ENCODE measurements at regions not wholly inside any gene's neighbourhood (a gene's known extent, or its start where the extent isn't known, plus 50 kb on each side); places are given as distances from the start of the nearest gene placed in this dataset.

DNA sequence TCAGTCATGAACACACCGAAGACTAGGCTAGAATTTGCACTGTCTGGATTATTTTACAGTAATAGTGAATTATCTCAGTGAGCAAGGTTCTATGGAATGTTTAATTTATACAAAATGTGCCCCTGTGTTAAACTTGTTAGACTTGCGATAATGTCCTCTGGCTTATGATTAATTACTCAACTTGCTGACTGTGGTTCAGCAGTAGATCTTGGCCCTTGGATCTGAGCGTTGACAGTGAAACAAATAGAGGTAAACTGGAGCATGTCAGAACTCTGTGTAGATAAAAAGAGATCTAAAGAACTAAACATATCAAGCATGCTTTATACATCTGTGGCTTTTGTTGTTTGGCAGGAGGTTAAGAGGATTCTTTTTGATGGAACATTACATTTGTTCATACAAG lies 407.6 kb downstream of the DSEL start:
- TF ChIP-seq, protein P1, sequence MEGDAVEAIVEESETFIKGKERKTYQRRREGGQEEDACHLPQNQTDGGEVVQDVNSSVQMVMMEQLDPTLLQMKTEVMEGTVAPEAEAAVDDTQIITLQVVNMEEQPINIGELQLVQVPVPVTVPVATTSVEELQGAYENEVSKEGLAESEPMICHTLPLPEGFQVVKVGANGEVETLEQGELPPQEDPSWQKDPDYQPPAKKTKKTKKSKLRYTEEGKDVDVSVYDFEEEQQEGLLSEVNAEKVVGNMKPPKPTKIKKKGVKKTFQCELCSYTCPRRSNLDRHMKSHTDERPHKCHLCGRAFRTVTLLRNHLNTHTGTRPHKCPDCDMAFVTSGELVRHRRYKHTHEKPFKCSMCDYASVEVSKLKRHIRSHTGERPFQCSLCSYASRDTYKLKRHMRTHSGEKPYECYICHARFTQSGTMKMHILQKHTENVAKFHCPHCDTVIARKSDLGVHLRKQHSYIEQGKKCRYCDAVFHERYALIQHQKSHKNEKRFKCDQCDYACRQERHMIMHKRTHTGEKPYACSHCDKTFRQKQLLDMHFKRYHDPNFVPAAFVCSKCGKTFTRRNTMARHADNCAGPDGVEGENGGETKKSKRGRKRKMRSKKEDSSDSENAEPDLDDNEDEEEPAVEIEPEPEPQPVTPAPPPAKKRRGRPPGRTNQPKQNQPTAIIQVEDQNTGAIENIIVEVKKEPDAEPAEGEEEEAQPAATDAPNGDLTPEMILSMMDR (conservative IDR thresholded peaks at IDR 0.05), result no peak
- Mint-ChIP-seq H3K36me3 (ENCODE audit: low read depth) (no peaks in the 10 kb centered on the region), H3K9me3 (no peaks in the 10 kb centered on the region), H3K4me3 (no peak overlapping the region), H3K27ac (no peak overlapping the region), H3K27me3 (ENCODE audit: insufficient read depth) (no peaks in the 10 kb centered on the region), H3K4me1 (peaks cover 2% of the 10 kb centered on the region)
- no peaks in the 10 kb centered on the region for H3K9me3 ChIP-seq (ENCODE audit: control insufficient read depth, low read length)
- H3K4me1 ChIP-seq (ENCODE audit: control insufficient read depth, insufficient read depth, low read length), result no peaks in the 10 kb centered on the region
- H3K36me3 ChIP-seq (ENCODE audit: control insufficient read depth, insufficient read depth, low read length), result no peaks in the 10 kb centered on the region
- H3K4me3 ChIP-seq (ENCODE audit: low read length), result no peak overlapping the region
- no peak overlapping the region for H3K27ac ChIP-seq (ENCODE audit: low read depth, low read length)
- 95 to 100% methylated on average over 3 of the region's 3 CpGs for WGBS, 2 experiments (ENCODE audit: insufficient coverage in 1 of 2, insufficient read length in 1 of 2)
- DNase-seq, result no peak
- no peak overlapping the region for H3K9ac ChIP-seq (ENCODE audit: extremely low read depth, low read length, poor library complexity, severe bottlenecking)
- no peaks in the 10 kb centered on the region for H3K27me3 ChIP-seq (ENCODE audit: control insufficient read depth, insufficient read depth, low read length, poor library complexity, severe bottlenecking)

DNA sequence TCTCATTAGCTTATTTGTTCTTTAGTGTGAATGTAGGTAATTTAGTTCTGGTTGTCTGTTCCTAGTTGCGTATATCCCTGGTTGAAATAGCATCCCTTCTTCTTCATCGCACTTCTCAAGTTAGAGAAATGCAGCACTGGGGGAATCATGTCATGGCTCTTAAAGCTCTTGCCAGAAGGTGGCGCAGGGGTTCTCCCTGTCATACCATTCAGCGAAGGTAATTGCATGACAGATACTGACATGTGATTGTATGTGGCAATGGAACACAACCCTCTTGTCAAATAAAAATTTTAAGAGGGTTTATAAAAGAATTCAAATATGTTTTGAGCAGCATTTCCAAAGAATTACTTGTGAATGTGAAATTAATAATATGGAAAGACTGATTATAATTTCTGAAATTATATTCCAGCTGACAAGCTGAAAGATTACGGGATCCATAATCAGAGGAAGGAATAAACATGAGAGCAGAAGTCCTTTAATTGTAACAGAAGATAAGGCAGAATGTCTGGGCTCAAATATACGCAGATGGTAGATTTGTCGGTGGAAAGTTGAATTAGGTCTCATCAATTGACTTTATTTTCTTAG lies 411.7 kb downstream of the DSEL start:
- no peak overlapping the region for H3K27ac ChIP-seq (ENCODE audit: low read depth, low read length)
- H3K27me3 Mint-ChIP-seq (ENCODE audit: insufficient read depth), result no peaks in the 10 kb centered on the region
- DNase-seq, result peak; percentile 89
- TF ChIP-seq, protein P1 (conservative IDR thresholded peaks at IDR 0.05), result peak; percentile 92
- no peak overlapping the region for H3K9ac ChIP-seq (ENCODE audit: extremely low read depth, low read length, poor library complexity, severe bottlenecking)
- H3K4me3 Mint-ChIP-seq, result no peak overlapping the region
- H3K27me3 ChIP-seq (ENCODE audit: control insufficient read depth, insufficient read depth, low read length, poor library complexity, severe bottlenecking), result no peaks in the 10 kb centered on the region
- H3K9me3 Mint-ChIP-seq, result no peaks in the 10 kb centered on the region
- no peak overlapping the region for H3K27ac Mint-ChIP-seq
- WGBS, 2 experiments (ENCODE audit: insufficient coverage in 1 of 2, insufficient read length in 1 of 2), result 52 to 57% methylated on average over 4 to 7 of the region's 7 CpGs
- no peak overlapping the region for H3K4me3 ChIP-seq (ENCODE audit: low read length)
- H3K4me1 Mint-ChIP-seq, result peaks cover 2% of the 10 kb centered on the region
- no peaks in the 10 kb centered on the region for H3K4me1 ChIP-seq (ENCODE audit: control insufficient read depth, insufficient read depth, low read length)
- H3K9me3 ChIP-seq (ENCODE audit: control insufficient read depth, low read length), result no peaks in the 10 kb centered on the region
- no peaks in the 10 kb centered on the region for H3K36me3 Mint-ChIP-seq (ENCODE audit: low read depth)
- H3K36me3 ChIP-seq (ENCODE audit: control insufficient read depth, insufficient read depth, low read length), result no peaks in the 10 kb centered on the region

DNA sequence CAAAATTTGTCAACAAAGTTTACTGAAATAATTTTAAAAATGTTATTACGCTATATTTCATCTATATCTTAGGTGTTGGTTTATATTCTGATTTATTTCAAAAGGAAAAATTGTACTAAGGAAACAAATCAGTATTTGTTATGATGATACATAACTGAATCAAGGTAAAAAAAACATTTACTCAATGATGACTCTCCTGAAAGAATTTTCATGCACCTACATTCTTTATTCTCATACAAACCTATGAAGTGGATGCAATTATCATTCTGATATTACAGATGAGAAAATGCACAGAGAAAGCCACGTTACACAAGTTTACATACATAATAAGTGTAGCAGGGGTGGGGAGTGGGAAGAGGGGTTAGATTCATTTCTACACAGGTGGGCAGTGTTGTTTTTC lies 422.4 kb downstream of the DSEL start:
- WGBS, 2 experiments (ENCODE audit: insufficient coverage in 1 of 2, insufficient read length in 1 of 2), result no CpG with 5 or more reads among the region's 2 CpGs

More for the DNA sequence above, 422.4 kb downstream of the DSEL start:
- Mint-ChIP-seq H3K27ac (no peak overlapping the region), H3K4me1 (peaks cover 5% of the 10 kb centered on the region), H3K9me3 (peaks cover 38% of the 10 kb centered on the region), H3K36me3 (ENCODE audit: low read depth) (peaks cover 2% of the 10 kb centered on the region), H3K27me3 (ENCODE audit: insufficient read depth) (peaks cover 9% of the 10 kb centered on the region), H3K4me3 (no peak overlapping the region)
- DNase-seq, result no peak
- H3K36me3 ChIP-seq (ENCODE audit: control insufficient read depth, insufficient read depth, low read length), result no peaks in the 10 kb centered on the region
- H3K9me3 ChIP-seq (ENCODE audit: control insufficient read depth, low read length), result peaks cover 23% of the 10 kb centered on the region
- no peaks in the 10 kb centered on the region for H3K27me3 ChIP-seq (ENCODE audit: control insufficient read depth, insufficient read depth, low read length, poor library complexity, severe bottlenecking)
- H3K4me3 ChIP-seq (ENCODE audit: low read length), result peak overlapping the region; percentile 5
- TF ChIP-seq, protein P1 (conservative IDR thresholded peaks at IDR 0.05), result no peak
- H3K27ac ChIP-seq (ENCODE audit: low read depth, low read length), result no peak overlapping the region
- no peak overlapping the region for H3K9ac ChIP-seq (ENCODE audit: extremely low read depth, low read length, poor library complexity, severe bottlenecking)
- peaks cover 3% of the 10 kb centered on the region for H3K4me1 ChIP-seq (ENCODE audit: control insufficient read depth, insufficient read depth, low read length)

Measured in endodermal cell (in vitro differentiated cells).